ENCODE measurements at regions not wholly inside any gene's neighbourhood (a gene's known extent, or its start where the extent isn't known, plus 50 kb on each side); places are given as distances from the start of the nearest gene placed in this dataset.
"Not testable (repeated sequence)": the region's sequence is repeated elsewhere in the genome, so short reads cannot be mapped to it uniquely, and the experiment has no call there.

DNA sequence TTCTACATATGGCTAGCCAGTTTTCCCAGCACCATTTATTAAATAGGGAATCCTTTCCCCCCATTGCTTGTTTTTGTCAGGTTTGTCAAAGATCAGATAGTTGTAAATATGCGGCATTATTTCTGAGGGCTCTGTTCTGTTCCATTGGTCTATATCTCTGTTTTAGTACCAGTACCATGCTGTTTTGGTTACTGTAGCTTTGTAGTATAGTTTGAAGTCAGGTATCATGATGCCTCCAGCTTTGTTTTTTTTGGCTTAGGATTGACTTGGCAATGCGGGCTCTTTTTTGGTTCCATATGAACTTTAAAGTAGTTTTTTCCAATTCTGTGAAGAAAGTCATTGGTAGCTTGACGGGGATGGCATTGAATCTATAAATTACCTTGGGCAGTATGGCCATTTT lies 60.0 kb upstream of the GPC3 start:
- not testable (repeated sequence) for DNase-seq

- DNase-seq = not testable (repeated sequence)
Observed at GRCh38 chrX:134067107-134067506, 81.7 kb upstream of the GPC3 start.

- DNase-seq = not testable (repeated sequence)
Observed at GRCh38 chrX:134071899-134072298, 86.5 kb upstream of the GPC3 start.

DNA sequence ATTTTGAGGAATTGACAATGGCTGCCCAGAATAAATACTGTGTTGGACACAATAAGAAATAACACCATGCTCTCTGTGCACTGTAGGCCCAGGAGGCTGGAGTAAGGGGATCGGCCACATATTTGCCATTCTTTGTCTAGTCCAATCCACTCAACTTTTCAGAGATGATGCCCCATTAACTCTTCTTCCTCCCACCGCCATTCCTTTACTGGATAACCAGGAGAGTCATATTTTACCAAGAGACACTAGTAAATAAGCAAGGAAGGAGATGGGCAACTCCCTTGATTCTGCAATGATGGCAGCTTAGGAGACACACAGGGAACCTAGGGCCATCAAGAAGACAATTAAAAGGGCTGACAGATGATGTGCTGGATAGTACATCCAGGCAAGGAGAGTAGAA lies 87.9 kb upstream of the GPC3 start:
- DNase-seq = no peak

DNA sequence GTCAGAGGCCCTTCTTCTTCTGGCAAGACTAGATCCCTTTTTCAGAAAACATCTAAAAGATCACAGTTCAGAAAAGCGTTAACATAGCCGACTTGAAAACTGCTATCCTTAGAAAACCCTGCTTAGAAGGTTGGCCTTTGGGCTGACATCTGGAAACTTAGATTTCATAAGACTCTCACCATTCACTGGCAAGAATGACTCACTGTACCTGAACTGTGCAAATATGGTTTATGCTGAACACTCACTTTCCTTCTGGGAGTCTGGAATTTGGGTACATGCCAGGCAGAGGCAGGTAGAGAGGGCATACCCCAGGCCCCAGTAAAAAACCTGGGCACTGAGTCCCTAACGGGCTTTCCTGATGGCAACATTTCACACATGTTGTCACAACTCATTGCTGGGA lies 88.8 kb upstream of the GPC3 start:
- peak; percentile 58 for DNase-seq

DNA sequence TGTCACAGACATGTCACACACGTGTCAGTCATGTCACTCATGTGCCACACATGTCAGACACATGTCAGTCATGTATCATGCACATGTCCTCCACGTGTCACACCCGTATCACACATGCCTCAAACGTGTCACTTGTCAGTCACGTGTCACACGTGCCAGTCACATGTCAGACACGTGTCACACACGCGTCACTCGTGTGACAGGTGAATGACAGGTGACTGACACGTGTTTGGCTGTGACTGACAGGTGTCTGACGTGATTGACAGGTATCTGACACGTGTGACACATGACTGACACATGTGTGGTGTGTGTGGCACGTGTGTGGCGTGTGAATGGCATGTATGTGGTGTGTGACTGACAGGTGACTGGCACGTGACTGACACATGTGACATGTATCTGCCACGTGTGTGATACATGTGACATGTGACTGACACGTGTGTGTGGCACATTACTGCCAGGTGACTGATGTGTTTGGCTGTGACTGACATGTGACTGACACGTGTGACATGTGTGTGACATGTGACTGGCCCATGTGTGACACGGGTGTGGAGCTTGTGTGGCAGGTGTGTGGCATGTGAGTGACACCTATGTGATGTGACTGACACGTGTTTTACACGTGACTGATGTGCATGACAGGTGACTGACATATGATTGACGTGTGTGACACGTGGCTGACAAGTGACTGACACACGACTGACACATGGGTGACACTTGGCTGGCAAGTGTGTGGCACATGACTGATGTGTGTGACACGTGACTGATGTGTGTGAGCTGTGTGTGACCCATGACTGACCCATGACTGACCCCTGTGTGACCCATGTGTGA lies 90.7 kb upstream of the GPC3 start:
- no peak for DNase-seq

DNA sequence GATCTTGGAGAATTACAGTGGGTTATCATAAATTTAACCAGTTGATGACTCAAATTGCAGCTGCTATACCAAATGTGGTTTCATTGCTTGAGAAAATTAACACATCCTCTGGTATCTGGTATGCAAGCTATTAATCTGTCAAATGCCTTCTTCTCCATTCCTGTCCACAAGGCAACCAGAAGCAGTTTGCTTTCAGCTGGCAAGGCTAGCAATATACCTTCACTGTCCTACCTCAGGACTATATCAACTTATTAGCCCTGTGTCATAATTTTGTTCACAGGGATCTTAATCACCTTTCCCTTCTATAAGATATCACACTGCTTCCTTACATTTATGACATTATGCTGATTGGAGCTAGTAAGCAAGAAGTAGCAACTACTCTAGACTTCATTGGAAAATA lies 110.0 kb upstream of the GPC3 start:
- no peak for DNase-seq

DNA sequence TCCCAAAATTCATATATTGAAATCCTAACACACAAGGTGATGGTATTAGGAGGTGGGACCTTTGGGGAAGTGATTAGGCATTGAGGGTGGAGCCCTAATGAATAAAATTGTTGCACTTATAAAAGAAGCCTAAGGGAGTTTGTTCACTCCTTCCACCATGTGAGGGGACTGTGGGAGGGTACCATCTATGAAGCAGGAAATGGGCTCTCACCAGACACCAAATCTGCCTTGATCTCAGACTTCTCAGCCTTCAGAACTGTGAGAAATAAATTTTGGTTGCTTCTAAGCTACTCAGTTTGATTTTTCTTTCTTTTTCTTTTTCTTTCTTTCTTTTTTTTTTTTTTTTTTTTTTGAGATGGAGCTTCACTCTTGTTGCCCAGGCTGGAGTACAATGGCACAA lies 116.2 kb upstream of the GPC3 start:
- no peak for DNase-seq

DNA sequence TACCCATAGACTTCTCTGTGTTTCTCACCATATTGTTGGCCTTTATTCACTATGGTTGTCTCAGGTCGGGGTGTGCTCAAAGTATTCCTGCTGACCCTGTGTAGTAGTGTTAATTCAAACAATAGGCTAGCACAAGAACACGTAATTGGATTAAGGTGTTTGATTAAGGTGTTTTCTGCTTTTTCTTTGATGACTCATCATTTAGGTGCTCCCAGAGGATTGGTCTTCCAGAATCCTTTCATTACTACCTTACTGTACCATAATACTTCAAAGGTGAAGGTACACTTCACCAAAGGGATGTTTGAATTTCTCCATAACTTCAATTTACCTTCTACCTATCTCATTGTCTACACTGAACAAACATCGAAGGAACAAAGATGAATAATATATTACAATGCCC lies 121.7 kb upstream of the CCDC160 start:
- DNase-seq = peak; percentile 21

DNA sequence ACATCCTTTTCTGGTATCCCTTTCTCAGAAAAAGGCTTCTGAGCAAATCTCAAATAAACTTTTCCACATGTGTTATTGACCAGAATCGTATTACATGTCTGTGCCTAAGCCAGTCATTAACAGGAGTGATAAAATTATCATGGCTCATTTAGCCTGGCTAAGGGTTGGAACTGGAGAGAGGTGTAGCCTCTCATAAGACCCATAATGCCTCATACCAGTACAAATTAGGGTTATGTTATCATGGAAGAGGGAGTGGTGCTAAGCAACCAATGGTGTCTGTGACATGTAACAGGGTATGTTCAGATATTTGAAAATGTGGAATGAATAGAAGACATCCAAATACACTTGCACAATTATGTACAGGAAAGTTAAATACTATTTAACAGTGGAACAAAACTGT lies 99.6 kb upstream of the CCDC160 start:
- DNase-seq = no peak

GRCh38 chrX:134139090-134139489 lies 97.9 kb upstream of the CCDC160 start:
- DNase-seq = no peak

GRCh38 chrX:134144231-134144630 lies 92.8 kb upstream of the CCDC160 start:
- peak; percentile 55 for DNase-seq

- no peak for DNase-seq
Observed at GRCh38 chrX:134146493-134146892, 90.5 kb upstream of the CCDC160 start.

GRCh38 chrX:134148172-134148692 lies 88.8 kb upstream of the CCDC160 start:
- peak; percentile 11 for DNase-seq

- DNase-seq = no peak
Observed at GRCh38 chrX:134158821-134159512, 78.0 kb upstream of the CCDC160 start.

- no peak for DNase-seq
Observed at GRCh38 chrX:134161162-134161561, 75.8 kb upstream of the CCDC160 start.

GRCh38 chrX:134162032-134162431 lies 75.0 kb upstream of the CCDC160 start:
- DNase-seq = no peak

GRCh38 chrX:134163836-134164235 lies 73.1 kb upstream of the CCDC160 start:
- no peak for DNase-seq

- no peak for DNase-seq
Observed at GRCh38 chrX:134167591-134168203, 69.3 kb upstream of the CCDC160 start.

GRCh38 chrX:134171661-134172587 lies 65.1 kb upstream of the CCDC160 start:
- DNase-seq = peak; percentile 66

DNA sequence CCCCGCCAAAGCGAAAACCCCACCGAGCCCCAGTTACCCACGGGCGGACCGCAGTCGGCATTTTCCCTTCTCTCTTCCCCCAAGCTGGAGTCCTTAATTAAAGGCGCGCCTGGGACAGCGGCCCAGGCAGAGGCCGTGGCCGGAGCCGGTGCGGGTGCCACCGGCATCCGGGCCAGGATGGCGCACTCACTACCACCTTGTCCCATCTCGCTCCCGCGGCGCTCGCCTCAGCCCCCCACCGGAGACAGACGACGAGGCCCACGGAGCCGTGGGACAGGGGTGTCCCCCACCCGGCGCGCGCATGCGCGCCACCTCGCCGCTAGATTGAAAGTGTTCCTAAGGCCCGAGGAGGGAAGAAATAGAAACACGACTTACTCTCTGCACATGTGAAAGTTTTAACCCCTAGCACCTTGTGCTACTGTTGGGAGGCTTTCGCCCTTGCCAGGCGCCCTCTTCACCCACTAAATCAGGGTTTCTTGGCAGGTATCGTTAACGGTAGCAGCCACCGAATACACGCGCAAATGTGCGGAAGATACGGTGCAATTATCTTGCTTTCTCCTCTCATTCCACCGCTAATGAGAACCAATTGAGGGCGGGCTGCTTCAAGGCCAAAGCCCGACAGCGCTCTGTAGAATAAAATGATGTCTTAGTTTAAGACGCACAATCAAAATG lies 64.3 kb upstream of the CCDC160 start:
- peak; percentile 58 for DNase-seq

Measured in DMS53 (cell line).